Transverse colon (tissue), 4 donors: ENCODE measurements at regions not wholly inside any gene's neighbourhood (a gene's known extent, or its start where the extent isn't known, plus 50 kb on each side); places are given as distances from the start of the nearest gene placed in this dataset.
A peak's percentile ranks its signal among the peaks of the same experiment; 100 is the strongest.

ENCODE experiments used
- DNase-seq: peaks from one replicate; pipeline ENCODE4 v3.0.0-alpha.2; 2019
- H3K27ac ChIP-seq, 4 donors: fragments of 200-600 bp; sonication (generic); 2 replicates each; pipeline ENCODE4 v1.5.1; 2016 to 2018; ENCODE audit warnings: inconsistent platforms in 4 of 4
- H3K27me3 ChIP-seq: fragments of 200-600 bp; sonication (generic); 2 replicates; pipeline ENCODE4 v1.5.1; 2017; ENCODE audit warnings: inconsistent platforms
- H3K36me3 ChIP-seq, 4 donors: fragments of 200-600 bp; sonication (generic); 2 replicates each; pipeline ENCODE4 v1.5.1; 2017 to 2019; ENCODE audit warnings: inconsistent platforms in 4 of 4
- H3K4me1 ChIP-seq, 4 donors: fragments of 200-600 bp; sonication (generic); 2 replicates each; pipeline ENCODE4 v1.5.1; 2017 to 2020; ENCODE audit warnings: inconsistent platforms in 4 of 4
- H3K4me3 ChIP-seq, 4 donors: fragments of 200-600 bp; sonication (generic); 1 replicate in 1 of 4; 2 replicates in 3 of 4; pipeline versions ENCODE4 v1.5.1 to v1.6.1; 2017 to 2019; ENCODE audit warnings: inconsistent platforms in 4 of 4
- H3K9me3 ChIP-seq, 2 donors: fragments of 200-600 bp; sonication (generic); 2 replicates each; pipeline ENCODE4 v1.5.1; 2017 to 2019; ENCODE audit warnings: inconsistent platforms in 2 of 2
- CTCF ChIP-seq, 5 experiments: fragments of 200-600 bp in 3 of 5; fragments of 450-650 bp in 2 of 5; sonication (generic) in 3 of 5; IDR thresholded peaks; 1 replicate in 2 of 5; 2 replicates in 3 of 5; pipeline ENCODE4 v1.5.1; 2016 to 2017; ENCODE audit warnings: antibody characterized with exemption in 5 of 5, inconsistent platforms in 3 of 5, mild to moderate bottlenecking in 2 of 5, moderate library complexity in 1 of 5
- EP300 ChIP-seq: sonication (generic); formaldehyde crosslinking; IDR thresholded peaks from one replicate; pipeline ENCODE4 v1.6.1; 2017; ENCODE audit warnings: antibody characterized with exemption, low read depth
- POLR2A ChIP-seq: fragments of 450-650 bp; IDR thresholded peaks from one replicate; pipeline ENCODE4 v1.6.1; 2016; ENCODE audit warnings: antibody characterized with exemption, mild to moderate bottlenecking, moderate library complexity
- POLR2AphosphoS5 ChIP-seq, 3 donors: sonication (generic); formaldehyde crosslinking; IDR thresholded peaks; one replicate each; pipeline ENCODE4 v1.6.1; 2016; ENCODE audit warnings: antibody characterized with exemption in 3 of 3
- WGBS, 2 donors: methylation state at CpG; one replicate each; pipeline ENCODE4 v1.1.5; 2018; ENCODE audit warnings: low coverage in 1 of 2; 5-methylcytosine and 5-hydroxymethylcytosine counted together
- in situ Hi-C, 4 donors: fragments of 200-750 bp; cut with MboI; loops; one replicate each; pipeline versions ENCODE4 v1.15.0 to v1.15.1; 2017; ENCODE audit warnings: low sequenced_read_pairs in 3 of 4, low pct_ligation_motif_present in 1 of 4, low pct_unique_long_range_greater_than_20kb in 1 of 4
- intact Hi-C: fragments of 100-400 bp; cut with DNase I; formaldehyde crosslinking; loops from one replicate; pipeline ENCODE4 v1.15.1; 2023; ENCODE audit warnings: low total_unique reads

GRCh38 chr12:75674393-75674792 lies 163.0 kb upstream of the KRR1 start:
- Histone ChIP-seq H3K36me3 (no peaks in the 10 kb centered on the region), H3K9me3 (no peaks in the 10 kb centered on the region), H3K27me3 (no peaks in the 10 kb centered on the region), H3K27ac (no peak overlapping the region), H3K4me3 (no peak overlapping the region), H3K4me1 (no peaks in the 10 kb centered on the region)
- TF ChIP-seq POLR2A = no peak
- intact Hi-C loops (no loop called here), in situ Hi-C loops (no loop called here)
- WGBS, 2 donors = 85 to 95% methylated on average over 2 of the region's 2 CpGs
- DNase-seq = no peak

GRCh38 chr12:75672200-75672599 lies 160.8 kb upstream of the KRR1 start:
- Histone ChIP-seq H3K4me3 (no peak overlapping the region), H3K36me3 (no peaks in the 10 kb centered on the region), H3K9me3 (no peaks in the 10 kb centered on the region), H3K27ac (no peak overlapping the region), H3K27me3 (no peaks in the 10 kb centered on the region), H3K4me1 (no peaks in the 10 kb centered on the region)
- in situ Hi-C loops = no loop called here
- TF ChIP-seq CTCF (IDR thresholded peaks at IDR 0.05) = no peak
- no peak for TF ChIP-seq POLR2A
- TF ChIP-seq EP300 = no peak
- TF ChIP-seq POLR2AphosphoS5 (IDR thresholded peaks at IDR 0.05) = no peak
- intact Hi-C loops = no loop called here
- no peak for DNase-seq

GRCh38 chr12:75670216-75670615 lies 158.8 kb upstream of the KRR1 start:
- no peak for DNase-seq
- intact Hi-C loops (no loop called here), in situ Hi-C loops (no loop called here)
- Histone ChIP-seq H3K36me3 (no peaks in the 10 kb centered on the region), H3K27me3 (no peaks in the 10 kb centered on the region), H3K27ac (no peak overlapping the region), H3K9me3 (no peaks in the 10 kb centered on the region), H3K4me3 (no peak overlapping the region), H3K4me1 (peaks cover 0 to 12% (median 5%) of the 10 kb centered on the region in 4 donors)
- no peak for TF ChIP-seq POLR2A
- TF ChIP-seq POLR2AphosphoS5 (IDR thresholded peaks at IDR 0.05) = no peak
- TF ChIP-seq CTCF (IDR thresholded peaks at IDR 0.05) = no peak
- no peak for TF ChIP-seq EP300
- 75 to 77% methylated on average over 2 to 5 of the region's 5 CpGs for WGBS, 2 donors

GRCh38 chr12:75666939-75667334 lies 155.5 kb upstream of the KRR1 start:
- H3K27ac ChIP-seq = peak overlapping the region in 1 of 4 donors; percentile 17
- 35% methylated on average over 2 of the region's 2 CpGs; no CpG with 5 or more reads in 1 of the 2 donors for WGBS, 2 donors

More at GRCh38 chr12:75666939-75667334, 155.5 kb upstream of the KRR1 start:
- peaks cover 0 to 12% (median 5%) of the 10 kb centered on the region in 4 donors for H3K4me1 ChIP-seq
- no peaks in the 10 kb centered on the region for H3K36me3 ChIP-seq
- no peak for TF ChIP-seq POLR2A
- TF ChIP-seq CTCF (IDR thresholded peaks at IDR 0.05) = no peak
- no peak for TF ChIP-seq POLR2AphosphoS5 (IDR thresholded peaks at IDR 0.05)
- no peak for TF ChIP-seq EP300
- H3K4me3 ChIP-seq = no peak overlapping the region
- in situ Hi-C loops (no loop called here), intact Hi-C loops (no loop called here)
- no peak for DNase-seq
- H3K27me3 ChIP-seq = no peaks in the 10 kb centered on the region
- no peaks in the 10 kb centered on the region for H3K9me3 ChIP-seq
